ENCODE measurements at regions not wholly inside any gene's neighbourhood (a gene's known extent, or its start where the extent isn't known, plus 50 kb on each side); places are given as distances from the start of the nearest gene placed in this dataset.

GRCh38 chr1:87980494-87980893, 651.8 kb downstream of the LMO4 start:
- no peak for TF ChIP-seq POLR2A (IDR thresholded peaks at IDR 0.05)
- TF ChIP-seq, protein P1, sequence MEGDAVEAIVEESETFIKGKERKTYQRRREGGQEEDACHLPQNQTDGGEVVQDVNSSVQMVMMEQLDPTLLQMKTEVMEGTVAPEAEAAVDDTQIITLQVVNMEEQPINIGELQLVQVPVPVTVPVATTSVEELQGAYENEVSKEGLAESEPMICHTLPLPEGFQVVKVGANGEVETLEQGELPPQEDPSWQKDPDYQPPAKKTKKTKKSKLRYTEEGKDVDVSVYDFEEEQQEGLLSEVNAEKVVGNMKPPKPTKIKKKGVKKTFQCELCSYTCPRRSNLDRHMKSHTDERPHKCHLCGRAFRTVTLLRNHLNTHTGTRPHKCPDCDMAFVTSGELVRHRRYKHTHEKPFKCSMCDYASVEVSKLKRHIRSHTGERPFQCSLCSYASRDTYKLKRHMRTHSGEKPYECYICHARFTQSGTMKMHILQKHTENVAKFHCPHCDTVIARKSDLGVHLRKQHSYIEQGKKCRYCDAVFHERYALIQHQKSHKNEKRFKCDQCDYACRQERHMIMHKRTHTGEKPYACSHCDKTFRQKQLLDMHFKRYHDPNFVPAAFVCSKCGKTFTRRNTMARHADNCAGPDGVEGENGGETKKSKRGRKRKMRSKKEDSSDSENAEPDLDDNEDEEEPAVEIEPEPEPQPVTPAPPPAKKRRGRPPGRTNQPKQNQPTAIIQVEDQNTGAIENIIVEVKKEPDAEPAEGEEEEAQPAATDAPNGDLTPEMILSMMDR (IDR thresholded peaks at IDR 0.05), result no peak
- no peak for TF ChIP-seq EP300 (IDR thresholded peaks at IDR 0.05)
- TF ChIP-seq POLR2AphosphoS5 (IDR thresholded peaks at IDR 0.05), result no peak
- Histone ChIP-seq H3K36me3 (no peaks in the 10 kb centered on the region), H3K27me3 (no peaks in the 10 kb centered on the region), H3K4me1 (no peaks in the 10 kb centered on the region), H3K9me3 (no peaks in the 10 kb centered on the region), H3K27ac (no peak overlapping the region), H3K4me3 (no peak overlapping the region)
- DNase-seq (ENCODE audit: low spot score in 2 of 2), result no peak
- WGBS, result 40% methylated on average over 3 of the region's 3 CpGs

DNA sequence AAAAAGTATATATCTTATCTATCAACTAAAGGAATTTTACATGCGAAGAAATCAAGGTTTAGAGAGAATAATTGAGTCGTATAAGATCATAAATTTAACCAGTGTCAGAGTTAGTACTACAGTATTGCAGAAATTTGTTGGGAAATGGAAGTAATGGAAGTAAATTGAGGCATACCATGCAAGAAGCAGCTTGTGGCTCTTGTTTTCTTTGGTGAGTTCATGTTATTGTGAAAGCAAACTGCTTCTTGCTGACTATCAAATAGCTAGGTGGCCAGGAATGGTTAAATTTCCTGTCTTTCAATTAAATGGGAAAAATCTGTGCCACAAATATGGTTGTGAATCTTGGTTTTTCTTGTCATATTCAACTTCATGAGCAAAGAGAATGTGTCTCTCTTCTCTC, 652.7 kb downstream of the LMO4 start:
- 90% methylated on average over 2 of the region's 2 CpGs for WGBS
- H3K27me3 ChIP-seq, result no peaks in the 10 kb centered on the region

GRCh38 chr1:87981810-87982209, 653.1 kb downstream of the LMO4 start:
- TF ChIP-seq EP300 (IDR thresholded peaks at IDR 0.05) (no peak), POLR2AphosphoS5 (IDR thresholded peaks at IDR 0.05) (no peak), POLR2A (IDR thresholded peaks at IDR 0.05) (no peak)
- TF ChIP-seq, protein P1 (IDR thresholded peaks at IDR 0.05), result no peak
- Histone ChIP-seq H3K36me3 (no peaks in the 10 kb centered on the region), H3K4me3 (no peak overlapping the region), H3K4me1 (no peaks in the 10 kb centered on the region), H3K9me3 (no peaks in the 10 kb centered on the region), H3K27me3 (no peaks in the 10 kb centered on the region), H3K27ac (no peak overlapping the region)
- WGBS, result 93% methylated on average over 1 of the region's 1 CpG
- no peak for DNase-seq (ENCODE audit: low spot score in 2 of 2)

More for the DNA sequence above, 652.7 kb downstream of the LMO4 start:
- TF ChIP-seq POLR2A (IDR thresholded peaks at IDR 0.05) (no peak), POLR2AphosphoS5 (IDR thresholded peaks at IDR 0.05) (no peak), EP300 (IDR thresholded peaks at IDR 0.05) (no peak)
- TF ChIP-seq, protein P1 (IDR thresholded peaks at IDR 0.05), result no peak
- DNase-seq (ENCODE audit: low spot score in 2 of 2), result no peak
- H3K9me3 ChIP-seq, result no peaks in the 10 kb centered on the region
- H3K36me3 ChIP-seq, result no peaks in the 10 kb centered on the region
- H3K27ac ChIP-seq, result no peak overlapping the region
- no peaks in the 10 kb centered on the region for H3K4me1 ChIP-seq
- H3K4me3 ChIP-seq, result no peak overlapping the region

DNA sequence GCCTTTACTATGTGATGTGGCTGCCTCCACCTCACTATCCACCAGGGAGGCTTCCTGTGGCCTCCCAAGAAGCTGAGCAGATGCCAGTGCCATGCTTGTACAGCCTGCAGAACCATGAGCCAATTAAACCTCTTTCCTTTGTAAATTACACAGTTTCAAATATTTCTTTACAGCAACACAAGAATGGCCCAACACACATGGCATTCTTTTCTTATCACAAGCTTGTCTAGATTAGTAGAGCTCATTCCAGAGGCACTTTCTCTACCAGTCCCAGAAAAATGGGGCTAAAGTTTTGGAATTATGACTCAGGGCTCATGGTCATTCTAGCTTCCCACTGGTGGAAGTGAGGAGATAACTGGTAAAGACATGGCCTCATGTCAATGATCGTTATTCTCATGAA, 655.2 kb downstream of the LMO4 start:
- Histone ChIP-seq H3K36me3 (no peaks in the 10 kb centered on the region), H3K4me3 (no peak overlapping the region), H3K27ac (no peak overlapping the region), H3K4me1 (no peaks in the 10 kb centered on the region), H3K9me3 (no peaks in the 10 kb centered on the region), H3K27me3 (no peaks in the 10 kb centered on the region)
- TF ChIP-seq EP300 (IDR thresholded peaks at IDR 0.05), result no peak
- no peak for TF ChIP-seq POLR2AphosphoS5 (IDR thresholded peaks at IDR 0.05)
- TF ChIP-seq POLR2A (IDR thresholded peaks at IDR 0.05), result no peak
- TF ChIP-seq, protein P1 (IDR thresholded peaks at IDR 0.05), result no peak
- no peak for DNase-seq (ENCODE audit: low spot score in 2 of 2)
- 97% methylated on average over 1 of the region's 1 CpG for whole genome bisulfite sequencing

DNA sequence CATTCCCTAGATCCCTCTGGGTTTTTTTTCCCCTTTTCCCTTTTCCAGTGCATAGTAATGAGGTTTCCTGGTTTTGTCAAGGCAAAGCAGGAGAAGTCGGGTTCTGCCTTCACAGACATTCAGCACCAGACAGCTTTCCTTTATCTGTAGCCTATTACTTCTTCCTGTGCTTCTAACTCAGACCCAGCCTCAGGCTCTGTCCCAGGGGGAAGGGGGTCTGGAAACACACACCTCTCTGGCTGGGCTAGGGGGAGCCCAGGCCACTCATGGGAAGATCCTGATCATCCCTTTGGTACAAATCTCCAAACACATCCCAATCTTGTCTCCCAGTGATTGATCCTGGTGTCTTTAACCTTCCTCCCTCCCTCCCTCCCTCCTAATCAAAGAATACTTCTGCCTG, 656.4 kb downstream of the LMO4 start:
- H3K36me3 ChIP-seq, result no peaks in the 10 kb centered on the region
- no peaks in the 10 kb centered on the region for H3K27me3 ChIP-seq
- TF ChIP-seq EP300 (IDR thresholded peaks at IDR 0.05) (no peak), POLR2A (IDR thresholded peaks at IDR 0.05) (no peak), POLR2AphosphoS5 (IDR thresholded peaks at IDR 0.05) (no peak)
- TF ChIP-seq, protein P1 (IDR thresholded peaks at IDR 0.05), result no peak
- no peak for DNase-seq (ENCODE audit: low spot score in 2 of 2)
- no peaks in the 10 kb centered on the region for H3K4me1 ChIP-seq
- no peak overlapping the region for H3K4me3 ChIP-seq
- H3K9me3 ChIP-seq, result no peaks in the 10 kb centered on the region
- no peak overlapping the region for H3K27ac ChIP-seq
- WGBS, result 66% methylated on average over 1 of the region's 1 CpG

All from suprapubic skin (tissue), 4 donors.